Cardiac fibroblast (primary cell): ENCODE measurements at regions not wholly inside any gene's neighbourhood (a gene's known extent, or its start where the extent isn't known, plus 50 kb on each side); places are given as distances from the start of the nearest gene placed in this dataset.
A peak's percentile ranks its signal among the peaks of the same experiment; 100 is the strongest.

Experiments used
- DNase-seq, 2 donors: peaks; one replicate each; pipeline versions ENCODE4 v3.0.0 to v3.0.0-alpha.2; 2010; ENCODE audit warnings: low read depth in 2 of 2
- H3K4me3 ChIP-seq, 2 donors: replicated peaks in 1 of 2; 1 replicate in 1 of 2; 2 replicates in 1 of 2; pipeline ENCODE4 v1.5.1; 2011; ENCODE audit warnings: low read depth in 2 of 2, low read length in 2 of 2, mild to moderate bottlenecking in 2 of 2, moderate library complexity in 1 of 2
- CTCF ChIP-seq: IDR thresholded peaks from one replicate; pipeline ENCODE4 v1.5.1; 2011; ENCODE audit warnings: low read depth, mild to moderate bottlenecking, low read length, inconsistent platforms

- no peak for TF ChIP-seq CTCF
- peak; percentile 58 to 94 for DNase-seq
- H3K4me3 ChIP-seq = no peak overlapping the region
These were observed 337.8 kb downstream of the CDH2 start for GRCh38 chr18:27839141-27839540.

- TF ChIP-seq CTCF = no peak
- peak in 1 of 2 donors; percentile 42 for DNase-seq
- H3K4me3 ChIP-seq = no peak overlapping the region
These were observed 338.7 kb downstream of the CDH2 start for GRCh38 chr18:27838225-27838624.

GRCh38 chr18:27826101-27826500 is 350.8 kb downstream of the CDH2 start:
- no peak overlapping the region for H3K4me3 ChIP-seq
- no peak for DNase-seq
- TF ChIP-seq CTCF = no peak

GRCh38 chr18:27825689-27826088 is 351.2 kb downstream of the CDH2 start:
- TF ChIP-seq CTCF = no peak
- no peak for DNase-seq
- H3K4me3 ChIP-seq = no peak overlapping the region

- no peak for TF ChIP-seq CTCF
- DNase-seq = no peak
- no peak overlapping the region for H3K4me3 ChIP-seq
These were observed 351.9 kb downstream of the CDH2 start for GRCh38 chr18:27824841-27825681.

- DNase-seq = no peak
- no peak for TF ChIP-seq CTCF
- H3K4me3 ChIP-seq = no peak overlapping the region
These were observed 352.7 kb downstream of the CDH2 start for GRCh38 chr18:27824275-27824674.
